OCI-LY3 (cell line): ENCODE measurements at regions not wholly inside any gene's neighbourhood (a gene's known extent, or its start where the extent isn't known, plus 50 kb on each side); places are given as distances from the start of the nearest gene placed in this dataset.

Experiments
- H2AFZ ChIP-seq: fragments of 200-600, 300-600 bp; shearing (Covaris generic); 2 replicates; pipeline ENCODE4 v1.6.0; 2014; ENCODE audit warnings: antibody characterized with exemption, low read depth, low read length
- H3K27ac ChIP-seq: fragments of 200-600, 300-600 bp; sonication (generic); 2 replicates; pipeline ENCODE4 v1.5.1; 2014; ENCODE audit warnings: mild to moderate bottlenecking, low read length, moderate library complexity, mixed read lengths
- H3K27me3 ChIP-seq: fragments of 200-600, 300-600 bp; sonication (generic); 2 replicates; pipeline ENCODE4 v1.6.1; 2014; ENCODE audit warnings: low read depth, low read length, mixed read lengths
- H3K36me3 ChIP-seq: fragments of 200-600, 300-600 bp; sonication (generic); replicated peaks from 2 replicates; pipeline ENCODE3; 2014; ENCODE audit warnings: low read depth, low read length, mixed read lengths
- H3K4me1 ChIP-seq: fragments of 300-600, 200-600 bp; sonication (generic); 2 replicates; pipeline ENCODE4 v1.6.1; 2014; ENCODE audit warnings: low read length, mixed read lengths
- H3K4me2 ChIP-seq: fragments of 200-600, 300-600 bp; sonication (generic); 2 replicates; pipeline ENCODE4 v1.6.1; 2014; ENCODE audit warnings: low read length, mixed read lengths
- H3K4me3 ChIP-seq: fragments of 300-600, 200-600 bp; sonication (generic); 2 replicates; pipeline ENCODE4 v1.5.1; 2014; ENCODE audit warnings: antibody characterized with exemption, mild to moderate bottlenecking, low read length, moderate library complexity
- H3K79me2 ChIP-seq: fragments of 300-600, 200-600 bp; shearing (Covaris generic); 2 replicates; pipeline ENCODE4 v1.6.1; 2014; ENCODE audit warnings: mild to moderate bottlenecking, low read length, mixed read lengths
- H3K9ac ChIP-seq: fragments of 300-600, 200-600 bp; shearing (Covaris generic); 2 replicates; pipeline ENCODE4 v1.6.0; 2014; ENCODE audit warnings: mild to moderate bottlenecking, low read length, moderate library complexity
- H3K9me3 ChIP-seq: fragments of 200-600, 300-600 bp; shearing (Covaris generic); 2 replicates; pipeline ENCODE4 v1.6.1; 2014; ENCODE audit warnings: low read length, mixed read lengths; ENCODE audit not compliant: insufficient read depth
- H4K20me1 ChIP-seq: fragments of 200-600, 300-600 bp; sonication (generic); 2 replicates; pipeline ENCODE4 v1.6.1; 2016; ENCODE audit warnings: low read length, mixed read lengths; ENCODE audit not compliant: insufficient read depth
- CTCF ChIP-seq: fragments of 200-600, 300-600 bp; sonication (generic); IDR thresholded peaks from 2 replicates; pipeline ENCODE4 v1.5.1; 2014; ENCODE audit warnings: antibody characterized with exemption, low read length, low read depth
- EZH2phosphoT487 ChIP-seq: fragments of 200-600 bp; shearing (Covaris generic); IDR thresholded peaks from 2 replicates; pipeline ENCODE4 v1.6.1; 2018; ENCODE audit warnings: antibody characterized with exemption, mixed run types, low read depth

GRCh38 chr9:118918180-118918579, 451.1 kb downstream of the BRINP1 start:
- Histone ChIP-seq H3K27me3 (no peaks in the 10 kb centered on the region), H3K36me3 (no peaks in the 10 kb centered on the region)

DNA sequence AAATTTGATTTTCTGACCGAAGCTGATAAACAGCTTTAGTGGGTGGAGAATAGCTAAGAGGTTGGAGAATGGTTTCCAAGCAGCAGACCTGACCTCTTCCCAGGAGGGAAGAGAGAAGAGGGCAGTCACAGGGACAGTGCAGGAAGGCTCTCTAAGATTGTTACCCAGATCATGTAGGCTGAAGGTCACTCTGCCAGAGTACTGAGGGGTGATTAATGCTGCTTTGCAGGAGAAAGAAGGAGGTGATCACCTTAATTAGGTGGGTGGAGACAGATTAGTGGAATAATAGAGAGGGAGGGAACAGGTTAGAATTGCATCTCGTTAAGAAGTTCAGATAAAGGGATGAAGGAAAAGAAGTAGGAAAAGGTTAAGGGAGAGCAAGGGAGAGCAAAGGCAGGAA, 440.5 kb downstream of the BRINP1 start:
- no peak overlapping the region for H2AFZ ChIP-seq
- no peak overlapping the region for H3K27ac ChIP-seq
- no peak for TF ChIP-seq CTCF
- TF ChIP-seq EZH2phosphoT487 = no peak
- no peaks in the 10 kb centered on the region for H3K9me3 ChIP-seq
- H3K4me2 ChIP-seq = no peak overlapping the region
- H3K27me3 ChIP-seq = no peaks in the 10 kb centered on the region
- no peak overlapping the region for H3K9ac ChIP-seq
- H3K36me3 ChIP-seq = no peaks in the 10 kb centered on the region
- H4K20me1 ChIP-seq = no peaks in the 10 kb centered on the region
- no peaks in the 10 kb centered on the region for H3K4me1 ChIP-seq
- H3K4me3 ChIP-seq = no peak overlapping the region
- H3K79me2 ChIP-seq = no peaks in the 10 kb centered on the region

More at GRCh38 chr9:118918180-118918579, 451.1 kb downstream of the BRINP1 start:
- no peaks in the 10 kb centered on the region for H3K9me3 ChIP-seq
- no peak overlapping the region for H3K4me2 ChIP-seq
- H3K4me3 ChIP-seq = no peak overlapping the region
- no peaks in the 10 kb centered on the region for H3K4me1 ChIP-seq
- H2AFZ ChIP-seq = no peak overlapping the region
- H3K9ac ChIP-seq = no peak overlapping the region
- no peak overlapping the region for H3K27ac ChIP-seq
- no peaks in the 10 kb centered on the region for H4K20me1 ChIP-seq
- TF ChIP-seq CTCF = no peak
- no peak for TF ChIP-seq EZH2phosphoT487
- no peaks in the 10 kb centered on the region for H3K79me2 ChIP-seq

- Histone ChIP-seq H3K27ac (no peak overlapping the region), H3K4me3 (no peak overlapping the region), H3K9ac (no peak overlapping the region), H3K4me2 (no peak overlapping the region), H3K9me3 (no peaks in the 10 kb centered on the region), H3K4me1 (no peaks in the 10 kb centered on the region), H3K36me3 (no peaks in the 10 kb centered on the region), H3K79me2 (no peaks in the 10 kb centered on the region), H3K27me3 (no peaks in the 10 kb centered on the region), H2AFZ (no peak overlapping the region), H4K20me1 (no peaks in the 10 kb centered on the region)
- no peak for TF ChIP-seq CTCF
- TF ChIP-seq EZH2phosphoT487 = no peak
Observed at GRCh38 chr9:118929287-118929686, 439.9 kb downstream of the BRINP1 start.

GRCh38 chr9:118931941-118932340, 437.3 kb downstream of the BRINP1 start:
- no peaks in the 10 kb centered on the region for H3K79me2 ChIP-seq
- no peak overlapping the region for H3K4me3 ChIP-seq
- no peaks in the 10 kb centered on the region for H3K9me3 ChIP-seq
- no peak overlapping the region for H3K27ac ChIP-seq
- no peaks in the 10 kb centered on the region for H3K4me1 ChIP-seq
- H3K4me2 ChIP-seq = no peak overlapping the region
- no peak overlapping the region for H3K9ac ChIP-seq
- H3K27me3 ChIP-seq = no peaks in the 10 kb centered on the region
- no peaks in the 10 kb centered on the region for H3K36me3 ChIP-seq
- TF ChIP-seq EZH2phosphoT487 = no peak
- TF ChIP-seq CTCF = no peak
- H2AFZ ChIP-seq = no peak overlapping the region
- no peaks in the 10 kb centered on the region for H4K20me1 ChIP-seq
